HG03135 (cell line): ENCODE measurements at regions not wholly inside any gene's neighbourhood (a gene's known extent, or its start where the extent isn't known, plus 50 kb on each side); places are given as distances from the start of the nearest gene placed in this dataset.
"Not testable (repeated sequence)": the region's sequence is repeated elsewhere in the genome, so short reads cannot be mapped to it uniquely, and the experiment has no call there.

Source experiments
- ATAC-seq: cut with Tn5 transposase; IDR thresholded peaks from one replicate; pipeline ENCODE4 v1.9.1; 2021; ENCODE audit warnings: mild to moderate bottlenecking, moderate library complexity; ENCODE audit not compliant: unreplicated experiment

DNA sequence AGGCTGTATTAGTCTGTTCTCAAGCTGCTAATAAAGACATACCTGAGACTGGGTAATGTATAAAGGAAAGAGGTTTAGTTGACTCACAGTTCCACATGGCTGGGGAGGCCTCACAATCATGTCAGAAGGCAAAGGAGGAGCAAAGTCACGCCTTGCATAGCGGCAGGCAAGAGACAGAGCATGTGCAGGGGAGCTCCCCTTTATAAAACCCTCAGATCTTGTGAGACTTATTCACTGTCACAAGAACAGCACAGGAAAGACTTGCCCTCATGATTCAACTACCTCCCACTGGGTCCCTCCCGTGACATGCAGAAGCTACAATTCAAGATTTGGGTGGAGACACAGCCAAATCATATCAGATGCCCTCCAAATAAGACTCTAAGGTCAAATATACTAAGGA lies 139.4 kb upstream of the TOP1 start:
- not testable (repeated sequence) for ATAC-seq

DNA sequence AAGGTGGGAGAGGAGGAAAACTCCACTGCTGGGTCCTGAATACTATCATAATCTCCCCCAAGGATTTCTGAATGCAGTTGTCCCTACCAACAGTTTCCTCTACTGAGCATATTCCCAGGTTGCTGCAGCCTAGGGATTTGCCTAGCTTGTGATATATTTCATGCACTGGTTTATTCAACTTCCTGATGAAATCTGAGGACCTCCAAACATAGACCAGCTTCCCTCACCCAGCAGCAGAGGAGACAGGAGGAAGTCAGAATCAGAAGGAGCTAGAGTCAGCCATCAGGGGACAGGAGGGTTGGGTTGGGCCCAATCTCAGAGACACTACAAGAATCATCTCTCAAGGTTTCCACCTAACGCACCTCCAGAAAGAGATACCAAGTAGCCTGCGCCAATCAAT lies 138.4 kb upstream of the TOP1 start:
- ATAC-seq: no peak

DNA sequence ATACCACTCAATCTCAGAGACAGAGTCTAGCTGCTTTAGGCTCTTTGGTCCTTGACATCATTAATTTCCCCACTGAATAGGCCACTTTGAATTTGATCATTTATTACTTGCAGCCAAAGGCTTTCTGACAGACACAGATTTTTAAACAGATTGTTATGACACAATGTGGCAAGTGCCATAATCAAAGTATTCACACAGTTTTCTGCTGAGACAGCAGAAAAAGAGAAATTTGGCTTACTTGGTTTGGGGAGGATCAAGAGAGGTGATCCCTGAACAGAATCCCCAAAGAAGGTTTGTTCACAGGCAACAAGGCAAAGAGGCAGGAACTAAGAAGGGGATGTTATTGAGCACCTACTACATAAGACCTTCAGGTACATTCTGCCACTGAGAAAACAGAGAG lies 138.0 kb upstream of the TOP1 start:
- no peak for ATAC-seq

DNA sequence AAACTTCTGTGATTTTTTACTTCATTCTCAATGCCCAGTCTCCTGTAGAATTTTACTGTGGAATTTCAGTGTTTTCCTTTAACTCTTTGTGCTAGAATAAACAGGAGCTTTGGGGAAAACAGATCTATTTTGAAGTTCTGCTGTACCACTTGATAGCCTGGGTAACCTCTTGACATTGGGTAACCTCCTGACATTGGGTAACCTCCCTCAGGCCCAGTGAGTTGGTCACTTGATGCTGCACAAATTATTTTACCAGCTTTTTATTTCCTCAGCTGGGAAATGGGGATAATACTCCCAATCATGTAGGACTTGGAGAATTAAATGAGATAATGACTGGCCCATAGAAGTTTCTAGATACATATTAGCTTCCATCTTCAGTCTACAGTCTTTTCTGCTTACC lies 137.3 kb upstream of the TOP1 start:
- no peak for ATAC-seq

DNA sequence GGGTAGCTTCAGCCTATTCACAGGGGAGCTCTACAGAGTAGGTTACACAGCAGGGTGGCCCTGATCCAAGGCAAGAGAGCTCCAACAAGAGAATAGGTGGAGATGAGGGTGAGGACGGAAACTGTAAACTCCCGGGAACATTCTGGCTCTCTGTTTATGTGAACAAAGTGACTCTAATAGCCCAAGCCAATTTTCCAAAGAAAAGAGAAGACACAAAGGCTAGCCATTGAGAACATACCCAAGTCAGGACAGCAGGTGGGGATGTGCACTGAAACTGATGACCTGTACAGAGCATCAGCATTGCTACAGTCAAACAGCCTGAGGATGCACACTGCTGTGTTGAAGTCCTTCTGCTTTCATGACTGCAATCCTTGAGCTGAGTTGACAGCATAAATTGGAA lies 136.0 kb upstream of the TOP1 start:
- ATAC-seq: no peak

DNA sequence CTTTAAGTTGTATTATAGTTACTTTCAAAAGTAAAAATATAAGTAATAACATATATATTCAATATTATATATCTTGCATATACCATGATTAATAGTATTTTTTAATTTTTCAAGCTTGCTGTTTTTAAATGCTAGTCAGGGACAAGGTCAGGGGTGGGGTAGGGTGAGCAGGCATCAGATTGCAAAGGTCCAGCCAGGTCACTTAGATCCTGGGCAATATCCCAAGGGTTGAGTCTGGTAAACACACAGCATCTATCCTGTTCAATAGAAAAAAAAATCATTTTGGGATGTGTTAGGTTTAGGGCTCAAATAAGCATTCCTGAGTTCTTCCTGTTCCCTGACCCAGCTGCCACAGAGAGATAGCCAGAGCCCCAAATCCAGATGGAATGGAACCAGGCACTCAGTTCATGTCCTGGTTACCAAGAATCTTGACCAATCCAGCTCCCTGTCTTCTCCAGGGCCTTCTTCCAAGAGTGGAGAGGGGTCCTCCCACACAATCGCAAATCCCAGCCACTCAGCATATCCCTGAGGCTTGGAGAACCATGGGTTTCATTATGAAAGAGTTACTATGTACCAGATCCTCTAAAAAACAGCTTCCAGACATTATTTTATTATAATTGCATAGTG lies 134.9 kb upstream of the TOP1 start:
- no peak for ATAC-seq

- no peak for ATAC-seq
Measured at GRCh38 chr20:40894237-40894630, 134.4 kb upstream of the TOP1 start.

DNA sequence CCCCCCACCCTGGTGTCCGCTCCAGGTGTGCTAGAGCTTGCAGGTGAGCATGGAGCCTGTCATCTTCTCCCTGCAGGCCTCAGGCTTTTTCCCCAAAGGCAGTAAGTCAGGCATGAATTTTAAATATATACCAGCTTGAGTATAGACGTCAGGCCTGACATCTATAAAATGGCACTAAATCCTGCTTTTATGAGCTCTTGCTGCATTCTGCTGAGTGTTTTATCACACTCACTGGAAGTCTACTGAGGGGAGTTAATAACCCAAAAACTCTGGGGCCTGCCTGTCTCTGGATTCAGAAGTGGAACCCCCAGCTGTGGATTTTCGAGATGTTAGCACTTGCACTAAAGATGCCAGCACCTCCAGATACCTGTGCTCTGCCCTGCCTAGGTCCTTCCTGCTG lies 133.4 kb upstream of the TOP1 start:
- no peak for ATAC-seq

DNA sequence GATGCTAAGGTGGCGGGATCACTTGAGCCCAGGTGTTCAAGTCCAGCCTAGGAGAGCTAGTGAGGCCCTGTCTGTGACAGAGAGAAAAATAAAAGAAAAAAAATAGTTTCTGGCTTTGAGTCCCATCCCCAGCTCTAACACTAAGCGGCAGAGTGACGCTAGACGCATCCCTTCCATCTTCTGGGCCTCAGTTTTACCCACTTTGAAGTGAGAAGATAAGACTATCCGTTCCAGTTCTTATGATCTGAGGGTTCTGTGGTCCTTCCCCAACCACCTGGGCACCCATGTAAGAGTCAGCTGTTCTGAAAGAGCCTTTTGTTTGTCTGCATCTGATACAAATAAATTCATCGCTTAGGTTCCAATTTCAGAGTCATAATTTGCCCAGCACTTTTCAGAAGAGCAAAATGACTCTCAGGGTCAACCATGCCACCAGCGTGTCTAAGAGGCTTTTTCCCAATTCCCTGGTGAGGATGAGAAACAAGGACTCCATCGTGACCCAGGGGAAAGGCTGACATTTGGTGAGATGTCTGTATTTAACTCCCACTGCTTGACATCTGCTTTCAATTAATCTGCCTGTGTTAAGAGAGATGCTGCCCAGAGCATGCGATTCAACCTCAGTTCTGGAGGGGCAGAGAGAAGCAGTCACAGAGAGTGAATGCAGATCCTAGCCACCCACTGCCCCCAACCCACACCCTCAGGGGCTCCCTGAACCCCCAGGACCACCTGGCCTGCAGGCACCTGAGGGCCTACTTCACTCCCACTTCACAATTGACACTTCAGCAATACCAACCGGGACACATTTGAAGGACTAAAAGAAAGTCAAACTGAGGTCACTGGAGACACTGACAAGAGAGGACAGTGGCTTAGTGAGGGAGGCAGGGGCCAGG lies 131.6 kb upstream of the TOP1 start:
- ATAC-seq: no peak

- no peak for ATAC-seq
Measured at GRCh38 chr20:40899344-40899743, 129.3 kb upstream of the TOP1 start.

- ATAC-seq: no peak
Measured at GRCh38 chr20:40900666-40901215, 127.9 kb upstream of the TOP1 start.

DNA sequence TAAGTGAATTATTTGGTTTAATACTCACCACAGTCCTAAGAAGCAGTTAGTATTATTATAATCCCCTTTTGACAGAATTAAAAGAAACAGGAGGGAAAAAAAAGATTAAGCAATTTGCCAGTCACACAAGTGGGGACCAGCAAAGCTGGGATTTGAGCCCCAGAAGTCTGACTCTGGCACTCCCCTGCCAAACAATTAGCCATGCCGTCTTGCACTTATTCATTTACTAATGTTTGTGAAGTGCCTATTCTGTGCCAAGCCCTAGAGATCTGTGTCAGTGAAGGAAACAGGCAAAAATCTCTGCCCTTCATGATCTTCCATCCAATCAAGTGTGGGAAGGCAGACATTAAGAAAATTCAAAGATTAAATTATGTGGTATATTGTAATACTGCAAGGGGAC lies 126.0 kb upstream of the TOP1 start:
- ATAC-seq: no peak

- no peak for ATAC-seq
Measured at GRCh38 chr20:40908309-40908708, 120.3 kb upstream of the TOP1 start.

DNA sequence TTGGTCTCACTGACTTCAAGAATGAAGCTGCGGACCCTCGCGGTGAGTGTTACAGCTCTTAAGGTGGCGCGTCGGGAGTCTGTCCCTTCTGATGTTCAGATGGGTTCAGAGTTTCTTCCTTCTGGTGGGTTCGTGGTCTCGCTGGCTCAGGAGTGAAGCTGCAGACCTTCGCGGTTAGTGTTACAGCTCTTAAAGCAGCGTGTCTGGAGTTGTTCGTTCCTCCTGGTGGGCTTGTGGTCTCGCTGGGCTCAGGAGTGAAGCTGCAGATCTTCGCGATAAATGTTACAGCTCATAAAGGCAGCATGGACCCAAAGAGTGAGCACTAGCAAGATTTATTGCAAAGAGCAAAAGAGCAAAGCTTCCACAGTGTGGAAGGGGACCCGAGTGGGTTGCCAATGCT lies 119.1 kb upstream of the TOP1 start:
- not testable (repeated sequence) for ATAC-seq

GRCh38 chr20:40910436-40910835 lies 118.2 kb upstream of the TOP1 start:
- ATAC-seq: not testable (repeated sequence)

- ATAC-seq: not testable (repeated sequence)
Measured at GRCh38 chr20:40911152-40911551, 117.5 kb upstream of the TOP1 start.

DNA sequence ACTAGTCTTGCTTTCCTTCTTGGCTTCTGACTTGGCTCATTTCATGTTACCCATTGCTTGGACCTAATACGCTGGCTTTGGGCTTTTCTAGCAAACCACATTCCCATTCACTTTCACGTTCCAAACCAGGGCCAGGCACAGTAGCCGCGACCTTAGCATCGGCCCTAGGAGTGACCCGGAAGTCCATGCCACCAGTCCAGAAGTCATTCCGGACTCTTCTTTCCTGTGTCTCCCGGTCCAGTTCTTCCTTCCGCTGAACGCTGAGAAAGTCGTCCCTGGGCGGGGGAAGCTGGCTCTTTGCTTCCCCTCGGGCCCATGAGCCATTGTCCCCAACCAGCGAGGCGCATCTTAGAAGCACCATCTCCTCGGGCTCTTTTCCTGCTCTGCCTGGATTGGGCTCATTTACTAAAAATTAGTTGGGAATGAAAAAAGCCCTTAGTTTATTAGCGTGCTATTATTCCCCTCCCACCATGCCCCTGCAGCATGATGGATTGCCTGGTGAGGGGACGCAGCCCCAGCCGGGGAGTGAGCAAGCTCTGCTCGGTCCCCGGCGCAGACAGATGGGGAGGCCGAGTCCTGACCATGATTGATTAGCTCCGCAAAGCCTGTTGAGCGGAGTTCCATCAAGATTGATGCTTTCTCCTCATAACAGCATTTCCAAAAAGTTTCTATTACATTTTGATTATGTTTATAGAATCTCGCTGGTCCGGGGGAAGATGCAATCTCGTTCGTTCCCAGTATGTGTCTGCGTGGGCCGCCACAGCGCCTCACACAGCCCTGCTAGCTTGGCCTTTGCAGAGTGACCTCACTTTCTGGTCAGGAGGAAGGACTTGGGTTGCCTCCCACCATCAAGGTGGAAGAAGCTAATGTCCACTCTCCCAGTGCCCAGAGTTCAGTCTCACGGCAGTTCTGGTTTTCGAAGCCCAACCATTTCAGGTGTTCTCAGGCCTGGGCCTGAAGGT lies 115.1 kb upstream of the TOP1 start:
- ATAC-seq: no peak

GRCh38 chr20:40915756-40916155 lies 112.9 kb upstream of the TOP1 start:
- ATAC-seq: no peak

DNA sequence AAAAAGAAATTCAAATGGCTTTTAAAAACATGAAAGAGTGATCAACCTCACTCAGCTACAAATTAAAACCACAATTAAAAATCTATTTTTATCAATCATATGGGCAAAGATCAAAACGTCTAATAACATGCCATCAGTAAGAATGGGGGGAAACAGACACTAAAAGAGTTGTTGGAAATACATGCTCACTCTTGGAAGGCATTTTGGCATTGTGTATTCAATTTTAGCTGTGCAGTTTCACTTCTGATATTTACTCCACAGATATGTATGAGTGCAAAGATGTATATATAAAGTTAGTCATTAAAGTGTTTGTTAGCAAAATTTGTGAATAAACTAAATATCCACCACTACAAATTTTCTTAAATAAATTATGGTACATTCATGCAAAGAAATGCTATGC lies 112.3 kb upstream of the TOP1 start:
- no peak for ATAC-seq

DNA sequence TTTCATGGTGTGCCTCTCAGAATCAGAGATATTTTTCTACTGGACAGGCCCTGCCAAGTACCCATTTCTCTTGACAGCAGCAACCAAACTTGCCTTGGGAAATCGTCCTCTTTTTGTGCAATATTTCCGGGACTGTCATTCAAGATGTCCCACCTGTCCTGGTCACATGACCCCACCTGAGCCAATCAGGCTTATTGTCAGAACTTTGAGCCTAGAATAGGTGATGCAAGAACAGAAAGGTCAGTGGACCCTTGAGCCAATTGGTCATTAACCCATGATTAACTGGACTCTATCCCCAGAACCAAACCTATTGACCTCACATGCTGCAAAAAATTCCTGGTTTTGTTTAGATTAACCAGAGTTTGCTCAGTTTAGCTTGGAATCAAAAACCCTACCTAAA lies 108.3 kb upstream of the TOP1 start:
- ATAC-seq: no peak

DNA sequence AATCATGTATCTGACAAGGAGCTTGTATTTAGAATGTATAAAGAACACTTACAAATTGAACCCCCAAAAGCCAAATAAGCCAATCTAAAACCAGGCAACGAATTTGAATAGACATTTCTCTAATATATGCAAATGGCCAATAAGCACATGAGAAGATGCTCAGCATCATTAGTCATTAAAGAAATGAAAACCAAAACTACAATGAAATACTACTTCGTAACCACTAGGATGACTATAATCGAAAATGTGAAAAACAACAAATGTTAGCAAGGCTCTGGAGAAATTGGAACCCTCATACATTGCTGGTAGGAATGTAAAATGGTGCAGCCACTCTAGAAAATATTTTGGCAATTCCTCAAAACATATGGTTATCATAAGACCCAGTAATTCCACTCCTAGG lies 105.8 kb upstream of the TOP1 start:
- no peak for ATAC-seq
